ENCODE measurements at regions not wholly inside any gene's neighbourhood (a gene's known extent, or its start where the extent isn't known, plus 50 kb on each side); places are given as distances from the start of the nearest gene placed in this dataset.

GRCh38 chr7:52285689-52286088 is 749.7 kb upstream of the POM121L12 start:
- Histone ChIP-seq H3K27ac (no peak overlapping the region), H3K36me3 (no peaks in the 10 kb centered on the region)

GRCh38 chr7:52283335-52283734 is 752.1 kb upstream of the POM121L12 start:
- no peaks in the 10 kb centered on the region for H3K36me3 ChIP-seq
- H4K20me1 ChIP-seq = no peaks in the 10 kb centered on the region
- no peak for TF ChIP-seq Cebpa-rat (IDR thresholded peaks at IDR 0.05)
- no peak overlapping the region for H3K9ac ChIP-seq
- no peaks in the 10 kb centered on the region for H3K27me3 ChIP-seq
- no peak overlapping the region for H3K27ac ChIP-seq
- H3K4me3 ChIP-seq = no peak overlapping the region
- H3K4me1 ChIP-seq = no peaks in the 10 kb centered on the region
- peaks cover 0 to 5% (median 0%) of the 10 kb centered on the region in 11 experiments; a peak in 1 of 22 replicates for H3K9me3 ChIP-seq (replicated peaks in 1 of 11)
- H3K4me2 ChIP-seq = no peak overlapping the region

More at GRCh38 chr7:52285689-52286088, 749.7 kb upstream of the POM121L12 start:
- Histone ChIP-seq H3K4me3 (no peak overlapping the region), H4K20me1 (no peaks in the 10 kb centered on the region), H3K9me3 (replicated peaks in 1 of 11) (peaks cover 0 to 5% (median 0%) of the 10 kb centered on the region in 11 experiments; a peak in 1 of 22 replicates), H3K4me2 (no peak overlapping the region), H3K4me1 (no peaks in the 10 kb centered on the region), H3K27me3 (no peaks in the 10 kb centered on the region), H3K9ac (no peak overlapping the region)
- TF ChIP-seq Cebpa-rat (IDR thresholded peaks at IDR 0.05) = no peak

- Histone ChIP-seq H3K27me3 (no peaks in the 10 kb centered on the region), H3K4me2 (no peak overlapping the region), H3K4me3 (no peak overlapping the region), H3K4me1 (no peaks in the 10 kb centered on the region), H4K20me1 (no peaks in the 10 kb centered on the region), H3K9me3 (replicated peaks in 1 of 11) (peaks cover 8 to 15% (median 12%) of the 10 kb centered on the region in 11 experiments; a peak in 19 of 22 replicates), H3K36me3 (no peaks in the 10 kb centered on the region), H3K27ac (no peak overlapping the region), H3K9ac (no peak overlapping the region)
- TF ChIP-seq Cebpa-rat (IDR thresholded peaks at IDR 0.05) = no peak
Observed at GRCh38 chr7:52273685-52274610, 761.5 kb upstream of the POM121L12 start.

- H3K27me3 ChIP-seq = no peaks in the 10 kb centered on the region
- no peaks in the 10 kb centered on the region for H3K4me1 ChIP-seq
- no peak overlapping the region for H3K9ac ChIP-seq
- H3K4me3 ChIP-seq = no peak overlapping the region
- no peak overlapping the region for H3K4me2 ChIP-seq
- H4K20me1 ChIP-seq = no peaks in the 10 kb centered on the region
- H3K9me3 ChIP-seq (replicated peaks in 1 of 11) = peaks cover 8 to 15% (median 12%) of the 10 kb centered on the region in 11 experiments; a peak in 19 of 22 replicates
- H3K27ac ChIP-seq = no peak overlapping the region
- no peak for TF ChIP-seq Cebpa-rat (IDR thresholded peaks at IDR 0.05)
- H3K36me3 ChIP-seq = no peaks in the 10 kb centered on the region
Observed at GRCh38 chr7:52271703-52272102, 763.7 kb upstream of the POM121L12 start.

- H4K20me1 ChIP-seq = no peaks in the 10 kb centered on the region
- H3K4me2 ChIP-seq = no peak overlapping the region
- H3K36me3 ChIP-seq = no peaks in the 10 kb centered on the region
- no peaks in the 10 kb centered on the region for H3K27me3 ChIP-seq
- peaks cover 8 to 15% (median 12%) of the 10 kb centered on the region in 11 experiments; a peak in 19 of 22 replicates for H3K9me3 ChIP-seq (replicated peaks in 1 of 11)
- H3K27ac ChIP-seq = no peak overlapping the region
- H3K4me3 ChIP-seq = no peak overlapping the region
- no peak overlapping the region for H3K9ac ChIP-seq
- H3K4me1 ChIP-seq = no peaks in the 10 kb centered on the region
- no peak for TF ChIP-seq Cebpa-rat (IDR thresholded peaks at IDR 0.05)
Observed at GRCh38 chr7:52270301-52270700, 765.1 kb upstream of the POM121L12 start.

- Histone ChIP-seq H3K27me3 (no peaks in the 10 kb centered on the region), H4K20me1 (no peaks in the 10 kb centered on the region), H3K4me3 (no peak overlapping the region), H3K9ac (no peak overlapping the region), H3K4me2 (no peak overlapping the region), H3K9me3 (replicated peaks in 1 of 11) (peaks cover 8 to 12% (median 11%) of the 10 kb centered on the region in 11 experiments; a peak in 19 of 22 replicates), H3K27ac (no peak overlapping the region), H3K4me1 (no peaks in the 10 kb centered on the region), H3K36me3 (no peaks in the 10 kb centered on the region)
- no peak for TF ChIP-seq Cebpa-rat (IDR thresholded peaks at IDR 0.05)
Observed at GRCh38 chr7:52269669-52270068, 765.8 kb upstream of the POM121L12 start.

GRCh38 chr7:52261057-52261456 is 774.4 kb upstream of the POM121L12 start:
- Histone ChIP-seq H4K20me1 (no peaks in the 10 kb centered on the region), H3K27ac (no peak overlapping the region), H3K27me3 (no peaks in the 10 kb centered on the region), H3K4me3 (no peak overlapping the region), H3K4me1 (no peaks in the 10 kb centered on the region), H3K9me3 (replicated peaks in 1 of 11) (no peaks in the 10 kb centered on the region), H3K4me2 (no peak overlapping the region), H3K36me3 (no peaks in the 10 kb centered on the region), H3K9ac (no peak overlapping the region)
- no peak for TF ChIP-seq Cebpa-rat (IDR thresholded peaks at IDR 0.05)

- no peak overlapping the region for H3K27ac ChIP-seq
- H3K36me3 ChIP-seq = no peaks in the 10 kb centered on the region
- H3K9ac ChIP-seq = no peak overlapping the region
- H3K4me1 ChIP-seq = peaks cover 0 to 2% (median 0%) of the 10 kb centered on the region in 10 experiments; a peak in 2 of 20 replicates
- no peak for TF ChIP-seq Cebpa-rat (IDR thresholded peaks at IDR 0.05)
- no peak overlapping the region for H3K4me2 ChIP-seq
- H4K20me1 ChIP-seq = no peaks in the 10 kb centered on the region
- H3K9me3 ChIP-seq (replicated peaks in 1 of 11) = no peaks in the 10 kb centered on the region
- no peaks in the 10 kb centered on the region for H3K27me3 ChIP-seq
- no peak overlapping the region for H3K4me3 ChIP-seq
Observed at GRCh38 chr7:52260046-52260665, 775.3 kb upstream of the POM121L12 start.

GRCh38 chr7:52257890-52258289 is 777.5 kb upstream of the POM121L12 start:
- no peak overlapping the region for H3K27ac ChIP-seq
- H3K9ac ChIP-seq = no peak overlapping the region
- no peaks in the 10 kb centered on the region for H3K27me3 ChIP-seq
- TF ChIP-seq Cebpa-rat (IDR thresholded peaks at IDR 0.05) = no peak
- H3K9me3 ChIP-seq (replicated peaks in 1 of 11) = no peaks in the 10 kb centered on the region
- no peak overlapping the region for H3K4me3 ChIP-seq
- no peak overlapping the region for H3K4me2 ChIP-seq
- no peaks in the 10 kb centered on the region for H4K20me1 ChIP-seq
- peaks cover 0 to 6% (median 0%) of the 10 kb centered on the region in 10 experiments; a peak in 2 of 20 replicates for H3K4me1 ChIP-seq
- H3K36me3 ChIP-seq = no peaks in the 10 kb centered on the region

All from BLaER1 treated with 17β-estradiol and CSF1 and Interleukin-3, amounts not matched to agents 10 nM and 100 nM (cell line).